ENCODE measurements at regions not wholly inside any gene's neighbourhood (a gene's known extent, or its start where the extent isn't known, plus 50 kb on each side); places are given as distances from the start of the nearest gene placed in this dataset.

DNA sequence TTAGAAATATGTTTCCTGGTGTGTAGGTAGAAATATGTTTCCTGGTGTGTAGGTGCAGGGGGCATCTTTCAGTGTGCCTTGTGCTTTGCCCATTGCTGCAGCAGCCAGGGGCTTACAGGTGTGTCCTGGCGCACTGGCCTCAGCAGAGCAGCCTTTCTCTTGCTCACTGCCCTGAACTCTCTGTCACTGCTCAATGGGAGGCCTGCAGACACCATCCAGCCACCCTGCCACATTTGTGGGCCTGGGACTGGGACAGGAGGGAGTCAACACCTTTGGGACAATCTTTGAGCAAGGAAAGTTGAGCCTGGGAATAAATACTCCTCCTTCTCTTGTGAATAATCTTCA is 62.4 kb upstream of the RBM24 start:
- TF ChIP-seq RFX5 (IDR thresholded peaks at IDR 0.05; ENCODE audit: low read depth, low read length) (no peak), RBAK (CRISPR knock-in tag; IDR thresholded peaks at IDR 0.05) (no peak)

Data from HepG2 (cell line).